K562 (cell line): ENCODE measurements at regions not wholly inside any gene's neighbourhood (a gene's known extent, or its start where the extent isn't known, plus 50 kb on each side); places are given as distances from the start of the nearest gene placed in this dataset.
"Not testable (repeated sequence)": the region's sequence is repeated elsewhere in the genome, so short reads cannot be mapped to it uniquely, and the experiment has no call there.

Source experiments
- ATAC-seq: fragments of 200-7000 bp; cut with Tn5 transposase; 3 replicates; pipeline ENCODE4 v1.9.1; 2020; ENCODE audit warnings: moderate library complexity
- BruUV-seq: library from RNA; stranded (reverse); fragments of 400-500 nt; replicated peaks from 2 replicates; lab custom pipeline; 2021; lab: Mats Ljungman, UMichigan
- CTCF ChIA-PET: fragments of 300-600 bp; formaldehyde crosslinking; extraction: SDS; loops from one replicate; lab custom pipeline; 2021; ENCODE audit warnings: low intra/inter-chr PET ratio; lab: Yijun Ruan, JAX
- POLR2A ChIA-PET: fragments of 300-600, 350-650 bp; sonication (Branson Sonifier 250); formaldehyde crosslinking; extraction: SDS; loops from one replicate; lab custom pipeline; 2021; ENCODE audit warnings: antibody characterized with exemption, inconsistent platforms; lab: Yijun Ruan, JAX
- DNase-seq, 4 experiments: peaks; one replicate each; pipeline versions ENCODE4 v3.0.0 to v3.0.0-alpha.2; 2011 to 2018; ENCODE audit warnings: low spot score in 3 of 4, mixed read lengths in 3 of 4; ENCODE audit errors: extremely low read depth in 1 of 4
- FAIRE-seq: peaks from 2 replicates; lab custom pipeline; 2011; peaks lifted over from hg19 to GRCh38; lab: Jason Lieb, UNC
- H2AFZ ChIP-seq: 2 replicates; pipeline ENCODE4 v1.6.0; 2011; ENCODE audit warnings: low read depth, low read length, control low read depth, inconsistent platforms
- H3K27ac ChIP-seq: fragments of 200-600 bp; 3 replicates; pipeline ENCODE4 v1.8.0; 2011; ENCODE audit warnings: low read depth, mild to moderate bottlenecking, control low read depth, inconsistent platforms, low read length, moderate library complexity, mixed read lengths; ENCODE audit errors: extremely low read depth
- H3K27me3 ChIP-seq, 2 experiments: fragments of 300-600 bp in 1 of 2; 2 replicates in 1 of 2; 3 replicates in 1 of 2; pipeline versions ENCODE4 v1.6.0 to v1.8.0; 2011; ENCODE audit warnings: inconsistent platforms in 2 of 2, low read length in 2 of 2, mild to moderate bottlenecking in 1 of 2, mixed read lengths in 1 of 2, moderate library complexity in 1 of 2; ENCODE audit not compliant: control insufficient read depth in 2 of 2, insufficient read depth in 2 of 2
- H3K36me3 ChIP-seq: fragments of 300-600 bp; 3 replicates; pipeline ENCODE4 v1.8.0; 2011; ENCODE audit warnings: mild to moderate bottlenecking, low read length, inconsistent platforms; ENCODE audit not compliant: control insufficient read depth, insufficient read depth
- H3K4me1 ChIP-seq, 2 experiments: fragments of 200-600 bp in 1 of 2; replicated peaks in 1 of 2; 2 replicates in 1 of 2; 3 replicates in 1 of 2; pipeline versions ENCODE4 v1.5.1 to v1.8.0; 2011; ENCODE audit warnings: inconsistent platforms in 2 of 2, low read length in 2 of 2, mild to moderate bottlenecking in 1 of 2, mixed read lengths in 1 of 2, moderate library complexity in 1 of 2; ENCODE audit not compliant: control insufficient read depth in 2 of 2, insufficient read depth in 2 of 2
- H3K4me2 ChIP-seq: 2 replicates; pipeline ENCODE4 v1.6.1; 2011; ENCODE audit warnings: low read length, control low read depth, inconsistent platforms, mixed read lengths; ENCODE audit not compliant: insufficient read depth
- H3K4me3 ChIP-seq: fragments of 200-600 bp; sonication (generic), shearing (Covaris generic); 2 replicates; pipeline ENCODE4 v1.5.1; 2016; ENCODE audit warnings: control low read depth, inconsistent platforms
- H3K79me2 ChIP-seq: fragments of 200-600 bp; 3 replicates; pipeline ENCODE4 v1.8.0; 2011; ENCODE audit warnings: low read length, inconsistent platforms; ENCODE audit not compliant: control insufficient read depth, insufficient read depth
- H3K9ac ChIP-seq, 2 experiments: 2 replicates each; pipeline versions ENCODE4 v1.6.0 to v1.6.1; 2011; ENCODE audit warnings: low read depth in 2 of 2, low read length in 2 of 2, control low read depth in 1 of 2, inconsistent platforms in 1 of 2, mild to moderate bottlenecking in 1 of 2, mixed read lengths in 1 of 2; ENCODE audit not compliant: insufficient read depth in 1 of 2
- H3K9me1 ChIP-seq: one replicate; pipeline ENCODE4 v1.6.0; 2011; ENCODE audit warnings: inconsistent platforms, mild to moderate bottlenecking, low read length, moderate library complexity; ENCODE audit not compliant: control insufficient read depth, insufficient read depth
- H3K9me3 ChIP-seq: replicated peaks from 2 replicates; pipeline ENCODE4 v1.5.1; 2011; ENCODE audit warnings: low read depth, low read length, inconsistent platforms; ENCODE audit not compliant: control insufficient read depth, insufficient read depth
- H4K20me1 ChIP-seq: replicated peaks from 2 replicates; pipeline ENCODE4 v1.6.1; 2011; ENCODE audit warnings: low read length, inconsistent platforms, mixed read lengths; ENCODE audit not compliant: control insufficient read depth, insufficient read depth
- BHLHE40 ChIP-seq: IDR thresholded peaks from 2 replicates; pipeline ENCODE4 v1.6.1; 2011; ENCODE audit warnings: low read length, improper control_type of control experiment
- CREB5 ChIP-seq: fragments of 250-450 bp; sonication (Bioruptor Pico); IDR thresholded peaks from 2 replicates; pipeline ENCODE4 v1.5.0; 2020; ENCODE audit warnings: mild to moderate bottlenecking
- HLTF ChIP-seq: fragments of 450-650 bp; IDR thresholded peaks from 2 replicates; pipeline ENCODE4 v1.6.1; 2016
- HNRNPH1 ChIP-seq: fragments of 200-400 bp; formaldehyde crosslinking; optimal IDR thresholded peaks from 2 replicates; pipeline ENCODE3; 2017; ENCODE audit warnings: low read depth, mild to moderate bottlenecking, low read length, moderate library complexity
- IRF9 ChIP-seq: fragments of 450-650 bp; IDR thresholded peaks from 2 replicates; pipeline ENCODE4 v1.6.1; 2016; ENCODE audit warnings: missing biosample characterization, missing genetic modification characterization
- MBD1 ChIP-seq: fragments of 250-450 bp; sonication (Bioruptor Pico); IDR thresholded peaks from 2 replicates; pipeline ENCODE4 v1.8.0; 2022; ENCODE audit warnings: inconsistent platforms
- RAD21 ChIP-seq, 2 experiments: fragments of 250-450 bp in 1 of 2; fragments of 450-650 bp in 1 of 2; sonication (Bioruptor Pico) in 1 of 2; formaldehyde crosslinking in 1 of 2; IDR thresholded peaks in 1 of 2; conservative IDR thresholded peaks in 1 of 2; 2 replicates each; pipeline versions ENCODE4 v1.4.0 to v1.8.0; 2020 to 2022; ENCODE audit warnings: mild to moderate bottlenecking in 2 of 2, moderate library complexity in 1 of 2
- SREBF1 ChIP-seq: fragments of 150-350 bp; IDR thresholded peaks from 2 replicates; pipeline ENCODE4 v1.6.1; 2014; ENCODE audit warnings: antibody characterized with exemption, low read depth, low read length, borderline replicate concordance
- TGIF2 ChIP-seq: sonication (generic); formaldehyde crosslinking; IDR thresholded peaks from 2 replicates; pipeline ENCODE4 v1.8.1; 2022; ENCODE audit warnings: mild to moderate bottlenecking, missing genetic modification reagents, moderate library complexity
- WGBS: fragments of 100-300 bp; shearing (Covaris generic); methylation state at CpG from one replicate; pipeline ENCODE4 v1.1.6; 2016; ENCODE audit warnings: low coverage, mixed read lengths; ENCODE audit not compliant: insufficient coverage; ENCODE audit errors: missing lambda C conversion rate; 5-methylcytosine and 5-hydroxymethylcytosine counted together
- in situ Hi-C: fragments of 300-500 bp; cut with MboI; formaldehyde crosslinking; loops from 4 replicates; pipeline ENCODE4 v1.15.0; 2018; ENCODE audit warnings: inconsistent platforms, mixed read lengths
- intact Hi-C: fragments of 100-400 bp; cut with micrococcal nuclease; formaldehyde crosslinking; loops from 2 replicates; pipeline ENCODE4 v1.14.2; 2022

- 2% methylated on average over 3 of the region's 3 CpGs for WGBS
- no peak overlapping the region for H2AFZ ChIP-seq
These were observed 116.6 kb downstream of the TRIM42 start for GRCh38 chr3:140794507-140794906.

GRCh38 chr3:140802898-140803297, 125.0 kb downstream of the TRIM42 start:
- H3K9me3 ChIP-seq, H3K79me2 ChIP-seq, intact Hi-C loops, H3K4me1 ChIP-seq, H4K20me1 ChIP-seq, DNase-seq, H3K9ac ChIP-seq, FAIRE-seq, H3K4me3 ChIP-seq, H2AFZ ChIP-seq, H3K9me1 ChIP-seq, H3K4me2 ChIP-seq, CTCF ChIA-PET, ATAC-seq, H3K36me3 ChIP-seq, H3K27me3 ChIP-seq, BruUV-seq, H3K27ac ChIP-seq, in situ Hi-C loops: not testable (repeated sequence)
- POLR2A ChIA-PET: interaction anchor here (1.1 kb wide), 1 partner anchor 8 kb away, joined by 4 read pairs; no protein-coding TSS in a partner anchor
- WGBS: 0% methylated on average over 1 of the region's 1 CpG

More at GRCh38 chr3:140794507-140794906, 116.6 kb downstream of the TRIM42 start:
- Histone ChIP-seq H3K27ac (no peak overlapping the region), H3K4me2 (no peak overlapping the region), H3K9me1 (no peaks in the 10 kb centered on the region), H3K36me3 (no peaks in the 10 kb centered on the region), H4K20me1 (no peaks in the 10 kb centered on the region), H3K79me2 (no peaks in the 10 kb centered on the region), H3K4me1 (no peaks in the 10 kb centered on the region), H3K9me3 (no peaks in the 10 kb centered on the region; the same call in 1 of the 2 replicates), H3K4me3 (no peak overlapping the region), H3K9ac (no peak overlapping the region), H3K27me3 (no peaks in the 10 kb centered on the region)
- intact Hi-C loops (no loop called here), in situ Hi-C loops (no loop called here)
- POLR2A ChIA-PET: interaction anchor here (1.0 kb wide), 1 partner anchor 9 kb away, joined by 4 read pairs; no protein-coding TSS in a partner anchor
- ATAC-seq (no peak), FAIRE-seq (no peak), DNase-seq (no peak)
- BruUV-seq: no TSS peak
- CTCF ChIA-PET: no interaction called here
- no peak for TF ChIP-seq TGIF2 (CRISPR knock-in tag)
- no peak for TF ChIP-seq RAD21 (CRISPR knock-in tag; conservative IDR thresholded peaks at IDR 0.05 in 1 of 2, IDR thresholded peaks at IDR 0.05 in 1 of 2)
- TF ChIP-seq IRF9 (tag): no peak
- no peak for TF ChIP-seq HLTF
- no peak for TF ChIP-seq HNRNPH1
- no peak for TF ChIP-seq CREB5 (CRISPR knock-in tag)
- no peak for TF ChIP-seq BHLHE40
- TF ChIP-seq SREBF1: no peak
- no peak for TF ChIP-seq MBD1 (CRISPR knock-in tag)
